Kidney (tissue), 13 donors: ENCODE measurements at regions not wholly inside any gene's neighbourhood (a gene's known extent, or its start where the extent isn't known, plus 50 kb on each side); places are given as distances from the start of the nearest gene placed in this dataset.

ENCODE experiments used
- DNase-seq, 5 donors: peaks; one replicate each; pipeline ENCODE4 v3.0.0-alpha.2; 2013 to 2020
- FAIRE-seq: peaks from 2 replicates; lab custom pipeline; 2012; peaks lifted over from hg19 to GRCh38; lab: Jason Lieb, UNC
- H3K27ac ChIP-seq, 2 donors: one replicate each; pipeline ENCODE4 v1.7.0; 2013; ENCODE audit warnings: low read depth in 2 of 2, low read length in 2 of 2, inconsistent platforms in 1 of 2
- H3K27me3 ChIP-seq: one replicate; pipeline ENCODE4 v1.7.1; 2013; ENCODE audit warnings: low read length, inconsistent platforms; ENCODE audit not compliant: control insufficient read depth, insufficient read depth
- H3K36me3 ChIP-seq, 3 donors: one replicate each; pipeline versions ENCODE4 v1.7.0 to v1.7.1; 2013; ENCODE audit warnings: low read length in 3 of 3, control low read depth in 1 of 3, inconsistent platforms in 1 of 3; ENCODE audit not compliant: insufficient read depth in 3 of 3, control insufficient read depth in 2 of 3
- H3K4me1 ChIP-seq, 3 donors: one replicate each; pipeline versions ENCODE4 v1.7.0 to v1.7.1; 2013; ENCODE audit warnings: low read length in 3 of 3, inconsistent platforms in 1 of 3, low read depth in 1 of 3; ENCODE audit not compliant: control insufficient read depth in 2 of 3, insufficient read depth in 2 of 3
- H3K4me3 ChIP-seq, 3 donors: one replicate each; pipeline versions ENCODE4 v1.7.0 to v1.8.1; 2013; ENCODE audit warnings: low read length in 3 of 3, control low read depth in 1 of 3, inconsistent platforms in 1 of 3
- H3K9ac ChIP-seq, 3 donors: one replicate each; pipeline versions ENCODE4 v1.7.0 to v1.7.1; 2013; ENCODE audit warnings: low read length in 3 of 3, control low read depth in 1 of 3, inconsistent platforms in 1 of 3
- H3K9me3 ChIP-seq, 3 donors: one replicate each; pipeline versions ENCODE4 v1.7.0 to v1.7.1; 2013; ENCODE audit warnings: low read length in 3 of 3, control low read depth in 1 of 3, inconsistent platforms in 1 of 3; ENCODE audit not compliant: control insufficient read depth in 2 of 3, insufficient read depth in 1 of 3
- intact Hi-C: fragments of 100-400 bp; cut with DNase I; formaldehyde crosslinking; loops from one replicate; pipeline ENCODE4 v1.11.1; 2022
- TF ChIP-seq, protein P1 (sequence below): IDR thresholded peaks from 3 replicates; pipeline ENCODE4 v1.5.1; 2012; ENCODE audit warnings: mild to moderate bottlenecking, moderate library complexity, borderline replicate concordance; ENCODE audit not compliant: insufficient read depth; ENCODE audit errors: extremely low read depth
- donor health status: control.
- donor health status: control.
- donor health status: control.
- donor health status: control.
- donor health status: control.
- donor health status: DM: yes; HTN: yes; CAD: no.
- donor health status: Normal renal cell carcinoma (clear cell type).

DNA sequence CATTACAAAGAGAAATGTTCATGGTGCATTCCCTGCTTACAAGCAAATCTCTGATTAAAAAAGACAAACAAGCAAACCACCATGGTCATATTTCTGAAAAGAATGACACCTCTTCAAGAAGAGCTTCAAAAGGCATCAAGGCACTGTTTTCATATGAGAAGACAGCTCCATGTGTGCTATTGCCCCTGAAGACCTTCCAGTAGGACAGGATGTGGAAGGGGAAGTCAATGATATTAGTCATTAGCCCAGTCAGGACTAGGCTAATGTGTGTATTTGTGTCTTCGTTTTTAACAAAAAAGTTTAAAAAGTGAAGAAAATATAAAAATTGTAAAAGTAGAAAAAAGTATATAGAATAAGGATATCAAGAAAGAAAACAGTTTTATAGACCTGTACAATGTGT lies 534.7 kb upstream of the ARGLU1 start:
- DNase-seq: no peak
- FAIRE-seq: no peak
- intact Hi-C loops: no loop called here

DNA sequence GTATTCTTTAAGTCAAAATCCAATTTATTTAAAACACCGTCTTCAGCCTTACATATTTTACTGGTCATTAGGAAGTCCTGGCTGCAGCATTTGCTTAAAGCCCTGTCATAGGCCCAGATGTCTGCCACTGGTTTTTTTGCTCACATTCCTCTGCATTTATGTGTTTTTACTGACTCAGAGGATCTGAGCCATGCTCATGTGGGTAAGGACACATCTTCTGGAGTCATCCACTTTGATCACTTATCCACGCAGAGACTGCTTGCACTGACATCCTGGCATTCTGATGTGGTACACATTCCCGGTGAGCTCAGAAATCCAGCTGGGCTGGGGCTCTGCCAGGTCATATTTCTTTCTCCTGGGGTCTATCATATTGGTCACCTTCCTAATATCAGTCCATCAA lies 531.7 kb upstream of the ARGLU1 start:
- Histone ChIP-seq H3K9me3 (no peaks in the 10 kb centered on the region), H3K27me3 (no peaks in the 10 kb centered on the region), H3K4me3 (no peak overlapping the region), H3K9ac (no peak overlapping the region), H3K27ac (no peak overlapping the region), H3K4me1 (no peaks in the 10 kb centered on the region), H3K36me3 (no peaks in the 10 kb centered on the region)
- DNase-seq (no peak), FAIRE-seq (no peak)
- TF ChIP-seq, protein P1, sequence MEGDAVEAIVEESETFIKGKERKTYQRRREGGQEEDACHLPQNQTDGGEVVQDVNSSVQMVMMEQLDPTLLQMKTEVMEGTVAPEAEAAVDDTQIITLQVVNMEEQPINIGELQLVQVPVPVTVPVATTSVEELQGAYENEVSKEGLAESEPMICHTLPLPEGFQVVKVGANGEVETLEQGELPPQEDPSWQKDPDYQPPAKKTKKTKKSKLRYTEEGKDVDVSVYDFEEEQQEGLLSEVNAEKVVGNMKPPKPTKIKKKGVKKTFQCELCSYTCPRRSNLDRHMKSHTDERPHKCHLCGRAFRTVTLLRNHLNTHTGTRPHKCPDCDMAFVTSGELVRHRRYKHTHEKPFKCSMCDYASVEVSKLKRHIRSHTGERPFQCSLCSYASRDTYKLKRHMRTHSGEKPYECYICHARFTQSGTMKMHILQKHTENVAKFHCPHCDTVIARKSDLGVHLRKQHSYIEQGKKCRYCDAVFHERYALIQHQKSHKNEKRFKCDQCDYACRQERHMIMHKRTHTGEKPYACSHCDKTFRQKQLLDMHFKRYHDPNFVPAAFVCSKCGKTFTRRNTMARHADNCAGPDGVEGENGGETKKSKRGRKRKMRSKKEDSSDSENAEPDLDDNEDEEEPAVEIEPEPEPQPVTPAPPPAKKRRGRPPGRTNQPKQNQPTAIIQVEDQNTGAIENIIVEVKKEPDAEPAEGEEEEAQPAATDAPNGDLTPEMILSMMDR: no peak
- intact Hi-C loops: no loop called here

More for the DNA sequence above, 534.7 kb upstream of the ARGLU1 start:
- H3K9ac ChIP-seq: no peak overlapping the region
- H3K36me3 ChIP-seq: no peaks in the 10 kb centered on the region
- TF ChIP-seq, protein P1: no peak
- H3K27me3 ChIP-seq: no peaks in the 10 kb centered on the region
- H3K9me3 ChIP-seq: no peaks in the 10 kb centered on the region
- H3K4me1 ChIP-seq: no peaks in the 10 kb centered on the region
- H3K4me3 ChIP-seq: no peak overlapping the region
- no peak overlapping the region for H3K27ac ChIP-seq

DNA sequence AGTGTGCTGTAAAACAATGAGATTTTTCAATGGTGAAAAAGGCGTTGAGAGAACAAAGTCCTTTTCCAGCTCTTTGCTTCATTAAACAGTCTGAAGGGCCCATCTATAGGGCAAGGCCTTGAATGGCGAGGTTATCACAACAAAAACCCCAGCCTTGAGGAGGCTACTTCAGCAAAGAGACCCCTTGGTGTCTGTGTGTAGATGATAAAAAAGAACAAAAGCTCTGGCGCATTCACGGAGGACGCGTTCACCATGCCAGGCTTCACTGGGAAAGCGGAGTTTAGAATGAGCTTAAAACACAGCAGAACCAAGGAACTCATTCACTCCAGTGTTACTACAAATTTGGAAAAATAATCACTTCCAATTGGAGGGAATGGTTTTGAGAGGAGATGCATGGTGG lies 530.0 kb upstream of the ARGLU1 start:
- no peaks in the 10 kb centered on the region for H3K9me3 ChIP-seq
- no peaks in the 10 kb centered on the region for H3K4me1 ChIP-seq
- H3K9ac ChIP-seq: no peak overlapping the region
- H3K36me3 ChIP-seq: no peaks in the 10 kb centered on the region
- no peak overlapping the region for H3K4me3 ChIP-seq
- no peak for DNase-seq
- no peak for FAIRE-seq
- TF ChIP-seq, protein P1: no peak
- H3K27ac ChIP-seq: no peak overlapping the region
- no peaks in the 10 kb centered on the region for H3K27me3 ChIP-seq
- intact Hi-C loops: no loop called here

DNA sequence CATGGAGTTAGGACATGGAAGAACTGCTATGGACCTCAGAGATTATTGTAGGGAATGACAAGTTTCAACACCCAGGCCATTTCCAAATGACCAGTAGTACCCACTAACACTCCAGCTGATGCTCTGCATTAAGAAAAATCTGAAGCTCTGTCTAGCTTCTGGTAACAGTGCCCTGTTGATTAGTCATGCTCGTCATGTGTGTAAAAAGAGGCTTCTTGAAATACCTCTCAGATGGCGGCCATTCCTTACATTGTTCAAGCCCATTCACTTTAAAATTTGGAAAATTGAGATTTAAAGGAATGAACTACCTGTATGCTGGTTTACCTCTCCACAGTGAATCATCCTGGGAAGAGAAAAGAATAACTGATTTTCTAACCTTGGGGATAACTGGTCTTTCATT lies 527.9 kb upstream of the ARGLU1 start:
- TF ChIP-seq, protein P1: no peak
- H3K9ac ChIP-seq: no peak overlapping the region
- intact Hi-C loops: no loop called here

More for the DNA sequence above, 527.9 kb upstream of the ARGLU1 start:
- DNase-seq (no peak), FAIRE-seq (no peak)
- no peaks in the 10 kb centered on the region for H3K4me1 ChIP-seq
- no peak overlapping the region for H3K27ac ChIP-seq
- no peaks in the 10 kb centered on the region for H3K36me3 ChIP-seq
- no peak overlapping the region for H3K4me3 ChIP-seq
- no peaks in the 10 kb centered on the region for H3K27me3 ChIP-seq
- H3K9me3 ChIP-seq: no peaks in the 10 kb centered on the region
